ENCODE measurements at regions not wholly inside any gene's neighbourhood (a gene's known extent, or its start where the extent isn't known, plus 50 kb on each side); places are given as distances from the start of the nearest gene placed in this dataset.

- H3K9me3 ChIP-seq (ENCODE audit: control insufficient read depth, low read depth, low read length): no peaks in the 10 kb centered on the region
- H3T11ph ChIP-seq (ENCODE audit: low read length): no peak overlapping the region
- no peaks in the 10 kb centered on the region for H3K27me3 ChIP-seq (ENCODE audit: insufficient read depth, low read length)
- no peaks in the 10 kb centered on the region for H3K79me2 ChIP-seq (ENCODE audit: insufficient read depth, low read length)
- H4K8ac ChIP-seq (replicated peaks; ENCODE audit: insufficient read length, low read depth, low read length): no peak overlapping the region
- no peaks in the 10 kb centered on the region for H3K4me1 ChIP-seq (ENCODE audit: insufficient read depth, low read length)
- H3K9ac ChIP-seq (ENCODE audit: extremely low read depth, insufficient read length, low read length): no peak overlapping the region
- no peak overlapping the region for H3K4me2 ChIP-seq (ENCODE audit: insufficient read depth, insufficient read length, low read length)
- no peak overlapping the region for H2BK15ac ChIP-seq (ENCODE audit: low read depth, low read length)
- H3K14ac ChIP-seq (ENCODE audit: insufficient read depth, low read length): no peak overlapping the region
- H3K9me3 Mint-ChIP-seq: no peaks in the 10 kb centered on the region
- H3K36me3 Mint-ChIP-seq (ENCODE audit: insufficient read depth in 1 of 3, low read depth in 3 of 3): peaks cover 0 to 4% (median 0%) of the 10 kb centered on the region in 3 experiments; a peak in 1 of 7 replicates
- no peak overlapping the region for H3K4me3 Mint-ChIP-seq
- H3K18ac ChIP-seq (ENCODE audit: insufficient read length, low read depth, low read length): no peak overlapping the region
- DNase-seq: no peak
- no peak overlapping the region for H3K27ac ChIP-seq (ENCODE audit: insufficient read length, low read depth, low read length)
- no peaks in the 10 kb centered on the region for H4K20me1 ChIP-seq (ENCODE audit: control insufficient read depth, insufficient read depth, insufficient read length)
- no CpG with 5 or more reads among the region's 3 CpGs for WGBS (ENCODE audit: extremely low coverage, insufficient read length, low lambda C conversion rate)
- H3K27ac Mint-ChIP-seq: no peak overlapping the region
- no peak overlapping the region for H2AFZ ChIP-seq (ENCODE audit: low read length)
- H3K23me2 ChIP-seq (ENCODE audit: insufficient read length, low read depth, low read length, poor library complexity, severe bottlenecking): no peaks in the 10 kb centered on the region
- no peak overlapping the region for H4K91ac ChIP-seq (ENCODE audit: insufficient read length, low read depth, low read length)
- no peak overlapping the region for H2BK20ac ChIP-seq (ENCODE audit: low read depth, low read length, poor library complexity, severe bottlenecking)
- H3K23ac ChIP-seq (ENCODE audit: insufficient read length, low read depth, low read length): no peak overlapping the region
- no peak for TF ChIP-seq CTCF (conservative IDR thresholded peaks at IDR 0.05)
- H4K5ac ChIP-seq (ENCODE audit: insufficient read length, low read depth, low read length): no peak overlapping the region
- H3K27me3 Mint-ChIP-seq (ENCODE audit: low read depth): peaks cover 1% of the 10 kb centered on the region; the same call in 1 of the 2 replicates
- H2BK120ac ChIP-seq (ENCODE audit: low read depth, low read length, poor library complexity, severe bottlenecking): no peak overlapping the region
- H3K4ac ChIP-seq (ENCODE audit: low read depth, low read length): no peak overlapping the region
- no peak overlapping the region for H3K56ac ChIP-seq (ENCODE audit: insufficient read length, low read depth, low read length)
- H3K4me1 Mint-ChIP-seq: no peaks in the 10 kb centered on the region
- no peak overlapping the region for H2AK5ac ChIP-seq (ENCODE audit: insufficient read length, low read length)
- no peaks in the 10 kb centered on the region for H3K79me1 ChIP-seq (ENCODE audit: insufficient read depth, low read depth, low read length, poor library complexity, severe bottlenecking)
- no peak overlapping the region for H2BK12ac ChIP-seq (ENCODE audit: insufficient read length, low read depth, low read length)
- no peak overlapping the region for H2BK5ac ChIP-seq (ENCODE audit: insufficient read length, low read length)
Measured at GRCh38 chr14:29220566-29220965, 454.0 kb downstream of the FOXG1 start.

All from H9 (cell line).